ACC112 (cell line): ENCODE measurements at regions not wholly inside any gene's neighbourhood (a gene's known extent, or its start where the extent isn't known, plus 50 kb on each side); places are given as distances from the start of the nearest gene placed in this dataset.

Experiments
- H2AFZ ChIP-seq: fragments of 200-600 bp; sonication (generic); one replicate; pipeline ENCODE4 v1.6.0; 2017; ENCODE audit warnings: antibody characterized with exemption, low read length; ENCODE audit not compliant: unreplicated experiment
- H3K27ac ChIP-seq: fragments of 200-600 bp; sonication (generic); 2 replicates; pipeline ENCODE4 v1.5.1; 2014; ENCODE audit warnings: low read depth, mild to moderate bottlenecking, antibody characterized with exemption, low read length, moderate library complexity
- H3K27me3 ChIP-seq: fragments of 200-600 bp; sonication (generic); 2 replicates; pipeline ENCODE4 v1.6.1; 2014; ENCODE audit warnings: mild to moderate bottlenecking, antibody characterized with exemption, low read length, moderate library complexity, mixed read lengths; ENCODE audit not compliant: insufficient read depth
- H3K36me3 ChIP-seq: fragments of 200-600 bp; sonication (generic); 2 replicates; pipeline ENCODE4 v1.6.1; 2016; ENCODE audit warnings: mild to moderate bottlenecking, antibody characterized with exemption, low read length, moderate library complexity, mixed read lengths; ENCODE audit not compliant: insufficient read depth
- H3K4me1 ChIP-seq: fragments of 200-600 bp; sonication (generic); one replicate; pipeline ENCODE4 v1.6.1; 2016; ENCODE audit warnings: low read length, mixed read lengths; ENCODE audit not compliant: insufficient read depth, unreplicated experiment, control insufficient read depth
- H3K4me3 ChIP-seq: fragments of 200-600 bp; sonication (generic); 2 replicates; pipeline ENCODE4 v1.5.1; 2014; ENCODE audit warnings: mild to moderate bottlenecking, low read depth, low read length
- H3K79me2 ChIP-seq: fragments of 200-600 bp; sonication (generic); one replicate; pipeline ENCODE4 v1.6.0; 2016; ENCODE audit warnings: low read length; ENCODE audit not compliant: control insufficient read depth, unreplicated experiment, insufficient read depth

- H3K79me2 ChIP-seq: no peaks in the 10 kb centered on the region
- H3K27me3 ChIP-seq: no peaks in the 10 kb centered on the region
- no peak overlapping the region for H2AFZ ChIP-seq
- no peaks in the 10 kb centered on the region for H3K36me3 ChIP-seq
- H3K4me1 ChIP-seq: peaks cover 19% of the 10 kb centered on the region
- H3K27ac ChIP-seq: no peak overlapping the region
- H3K4me3 ChIP-seq: no peak overlapping the region
These were observed 195.8 kb downstream of the CLCN4 start for GRCh38 chrX:10352536-10352935.

- H2AFZ ChIP-seq: no peak overlapping the region
- no peak overlapping the region for H3K4me3 ChIP-seq
- H3K27me3 ChIP-seq: no peaks in the 10 kb centered on the region
- no peaks in the 10 kb centered on the region for H3K36me3 ChIP-seq
- no peaks in the 10 kb centered on the region for H3K79me2 ChIP-seq
- peaks cover 12% of the 10 kb centered on the region for H3K4me1 ChIP-seq
- no peak overlapping the region for H3K27ac ChIP-seq
These were observed 200.2 kb downstream of the CLCN4 start for GRCh38 chrX:10356979-10357378.

GRCh38 chrX:10358958-10359357, 202.2 kb downstream of the CLCN4 start:
- no peaks in the 10 kb centered on the region for H3K79me2 ChIP-seq
- H2AFZ ChIP-seq: no peak overlapping the region
- no peaks in the 10 kb centered on the region for H3K27me3 ChIP-seq
- no peaks in the 10 kb centered on the region for H3K36me3 ChIP-seq
- no peak overlapping the region for H3K27ac ChIP-seq
- peaks cover 7% of the 10 kb centered on the region for H3K4me1 ChIP-seq
- no peak overlapping the region for H3K4me3 ChIP-seq

DNA sequence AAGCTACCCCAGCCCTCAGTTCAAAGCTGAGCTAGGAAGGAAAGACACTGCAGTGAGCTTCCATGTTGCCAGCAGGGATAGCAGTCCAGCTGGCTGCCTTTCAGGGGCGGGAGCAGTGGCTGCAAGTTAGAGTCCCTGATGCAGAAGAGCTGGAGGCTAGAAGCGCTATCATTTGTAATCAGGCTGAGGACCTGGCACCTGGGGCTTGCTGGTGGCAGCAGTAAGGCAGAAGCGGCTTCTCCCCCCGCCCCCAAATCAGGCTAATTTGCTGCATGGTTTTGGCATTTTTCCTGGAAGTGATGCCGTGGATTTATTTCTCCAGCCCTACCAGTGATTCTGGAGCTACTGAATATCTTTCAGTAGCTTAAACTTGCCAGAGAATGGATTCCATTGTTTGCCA, 203.3 kb downstream of the CLCN4 start:
- no peak overlapping the region for H3K4me3 ChIP-seq
- H3K4me1 ChIP-seq: peaks cover 7% of the 10 kb centered on the region
- no peaks in the 10 kb centered on the region for H3K79me2 ChIP-seq
- no peak overlapping the region for H3K27ac ChIP-seq
- H3K27me3 ChIP-seq: no peaks in the 10 kb centered on the region
- no peaks in the 10 kb centered on the region for H3K36me3 ChIP-seq
- H2AFZ ChIP-seq: no peak overlapping the region

- no peaks in the 10 kb centered on the region for H3K4me1 ChIP-seq
- no peak overlapping the region for H3K27ac ChIP-seq
- H2AFZ ChIP-seq: no peak overlapping the region
- H3K36me3 ChIP-seq: no peaks in the 10 kb centered on the region
- H3K79me2 ChIP-seq: no peaks in the 10 kb centered on the region
- no peaks in the 10 kb centered on the region for H3K27me3 ChIP-seq
- H3K4me3 ChIP-seq: no peak overlapping the region
These were observed 208.9 kb downstream of the CLCN4 start for GRCh38 chrX:10365532-10366265.

GRCh38 chrX:10367406-10367805, 210.6 kb downstream of the CLCN4 start:
- Histone ChIP-seq H3K4me3 (no peak overlapping the region), H3K27ac (no peak overlapping the region), H3K36me3 (no peaks in the 10 kb centered on the region), H2AFZ (no peak overlapping the region), H3K4me1 (no peaks in the 10 kb centered on the region), H3K79me2 (no peaks in the 10 kb centered on the region), H3K27me3 (no peaks in the 10 kb centered on the region)

- Histone ChIP-seq H3K79me2 (no peaks in the 10 kb centered on the region), H2AFZ (no peak overlapping the region), H3K27ac (no peak overlapping the region), H3K4me3 (no peak overlapping the region), H3K36me3 (no peaks in the 10 kb centered on the region), H3K4me1 (no peaks in the 10 kb centered on the region), H3K27me3 (no peaks in the 10 kb centered on the region)
These were observed 214.2 kb downstream of the CLCN4 start for GRCh38 chrX:10370976-10371375.

DNA sequence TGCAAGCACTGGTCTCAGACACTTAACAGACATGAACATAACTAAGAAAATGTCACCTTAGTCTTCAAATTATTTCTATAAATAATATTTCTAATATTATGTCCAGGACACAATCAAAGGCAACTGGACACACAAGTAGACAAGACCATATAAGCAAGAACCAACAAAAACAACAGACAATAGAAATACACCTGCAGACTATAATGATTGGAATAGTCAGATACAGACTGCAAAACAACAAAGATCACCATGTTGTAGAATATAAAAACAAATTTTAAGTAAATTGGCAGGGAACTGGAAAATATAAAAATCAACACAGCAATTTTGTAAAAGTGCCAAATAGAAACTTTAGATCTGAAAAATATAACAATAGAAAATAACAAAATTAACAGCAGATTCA, 220.7 kb downstream of the CLCN4 start:
- Histone ChIP-seq H3K4me1 (no peaks in the 10 kb centered on the region), H3K27me3 (no peaks in the 10 kb centered on the region), H3K4me3 (no peak overlapping the region), H3K36me3 (no peaks in the 10 kb centered on the region), H3K27ac (no peak overlapping the region), H3K79me2 (no peaks in the 10 kb centered on the region), H2AFZ (no peak overlapping the region)

DNA sequence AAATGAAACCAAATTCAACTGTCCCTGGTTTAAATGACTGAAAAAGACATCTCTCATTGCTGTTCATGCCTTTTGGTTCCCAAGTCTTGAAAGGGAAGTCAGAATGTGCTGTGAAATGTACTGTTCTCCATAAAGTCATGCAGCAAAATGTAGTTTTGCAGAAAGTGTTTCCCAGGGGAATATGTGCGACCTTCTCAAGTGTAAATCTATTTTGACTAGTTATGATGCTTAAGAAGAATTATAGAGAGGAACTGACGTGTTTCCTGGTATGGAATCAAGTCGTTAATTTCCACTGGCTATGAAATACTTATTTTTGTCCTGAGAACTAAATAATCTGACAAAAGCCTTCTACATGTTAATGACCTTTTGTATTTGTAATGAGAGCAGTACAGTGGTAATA, 223.1 kb downstream of the CLCN4 start:
- H2AFZ ChIP-seq: no peak overlapping the region
- H3K79me2 ChIP-seq: no peaks in the 10 kb centered on the region
- H3K4me1 ChIP-seq: no peaks in the 10 kb centered on the region
- no peaks in the 10 kb centered on the region for H3K27me3 ChIP-seq
- no peak overlapping the region for H3K27ac ChIP-seq
- H3K36me3 ChIP-seq: no peaks in the 10 kb centered on the region
- no peak overlapping the region for H3K4me3 ChIP-seq

DNA sequence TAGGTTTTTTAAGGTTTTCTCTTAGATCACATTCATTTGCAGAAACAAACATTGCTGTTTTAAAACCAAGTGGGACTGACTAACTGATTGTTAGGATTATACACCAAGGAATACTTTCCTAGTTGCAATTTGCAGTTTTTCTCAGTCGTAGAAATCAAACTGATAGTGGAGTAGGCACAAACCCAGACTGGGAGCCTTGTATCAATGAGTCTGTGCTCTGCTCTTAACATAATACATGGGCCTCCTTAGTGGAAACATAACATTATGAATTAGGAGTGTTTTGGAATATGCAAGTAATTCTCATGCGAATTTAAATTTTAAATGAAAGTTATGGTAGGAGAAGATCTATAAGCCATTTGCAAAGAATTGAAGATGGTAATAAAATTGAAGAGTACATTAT, 223.5 kb downstream of the CLCN4 start:
- Histone ChIP-seq H3K27ac (no peak overlapping the region), H3K36me3 (no peaks in the 10 kb centered on the region), H3K4me3 (no peak overlapping the region), H3K4me1 (no peaks in the 10 kb centered on the region), H2AFZ (no peak overlapping the region), H3K79me2 (no peaks in the 10 kb centered on the region), H3K27me3 (no peaks in the 10 kb centered on the region)

DNA sequence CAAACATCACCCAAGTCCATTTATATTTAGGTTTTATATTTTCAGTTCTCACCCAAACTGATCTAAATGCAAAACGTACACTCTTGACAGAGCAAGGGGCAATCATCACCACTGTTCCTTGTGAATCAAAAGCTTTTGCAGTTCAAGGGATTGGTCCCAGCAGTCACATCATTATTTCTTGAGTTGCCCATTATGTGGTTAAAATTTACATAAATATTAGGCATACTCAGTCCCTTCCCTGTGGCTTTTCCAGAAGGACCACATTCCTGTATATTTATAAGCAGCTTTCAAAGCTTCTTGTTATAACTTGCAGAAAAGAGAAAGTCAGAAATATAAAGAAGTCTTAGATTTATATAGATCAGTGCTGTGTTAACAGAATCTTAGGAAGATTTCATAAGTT, 224.4 kb downstream of the CLCN4 start:
- Histone ChIP-seq H3K36me3 (no peaks in the 10 kb centered on the region), H3K27ac (no peak overlapping the region), H3K4me3 (no peak overlapping the region), H3K4me1 (no peaks in the 10 kb centered on the region), H2AFZ (no peak overlapping the region), H3K79me2 (no peaks in the 10 kb centered on the region), H3K27me3 (no peaks in the 10 kb centered on the region)
